GM21576 (cell line): ENCODE measurements at regions not wholly inside any gene's neighbourhood (a gene's known extent, or its start where the extent isn't known, plus 50 kb on each side); places are given as distances from the start of the nearest gene placed in this dataset.
"Not testable (repeated sequence)": the region's sequence is repeated elsewhere in the genome, so short reads cannot be mapped to it uniquely, and the experiment has no call there.

Experiments
- ATAC-seq: cut with Tn5 transposase; IDR thresholded peaks from one replicate; pipeline ENCODE4 v1.9.1; 2021; ENCODE audit warnings: mild to moderate bottlenecking, moderate library complexity; ENCODE audit not compliant: unreplicated experiment

GRCh38 chr2:2586931-2587330 lies 255.9 kb upstream of the MYT1L start:
- ATAC-seq = no peak

- ATAC-seq = no peak
These were observed 255.1 kb upstream of the MYT1L start for GRCh38 chr2:2586068-2586776.

- ATAC-seq = no peak
These were observed 252.0 kb upstream of the MYT1L start for GRCh38 chr2:2582998-2583545.

GRCh38 chr2:2581331-2582159 lies 250.5 kb upstream of the MYT1L start:
- ATAC-seq = no peak

- not testable (repeated sequence) for ATAC-seq
These were observed 249.8 kb upstream of the MYT1L start for GRCh38 chr2:2580841-2581240.

GRCh38 chr2:2580341-2580740 lies 249.3 kb upstream of the MYT1L start:
- no peak for ATAC-seq

- no peak for ATAC-seq
These were observed 248.7 kb upstream of the MYT1L start for GRCh38 chr2:2579814-2580213.

GRCh38 chr2:2577407-2577831 lies 246.3 kb upstream of the MYT1L start:
- no peak for ATAC-seq

- no peak for ATAC-seq
These were observed 244.9 kb upstream of the MYT1L start for GRCh38 chr2:2575870-2576386.

- no peak for ATAC-seq
These were observed 244.1 kb upstream of the MYT1L start for GRCh38 chr2:2575181-2575577.

GRCh38 chr2:2574401-2575180 lies 243.5 kb upstream of the MYT1L start:
- ATAC-seq = no peak

- no peak for ATAC-seq
These were observed 242.7 kb upstream of the MYT1L start for GRCh38 chr2:2573658-2574293.

GRCh38 chr2:2573205-2573604 lies 242.1 kb upstream of the MYT1L start:
- ATAC-seq = no peak

- no peak for ATAC-seq
These were observed 241.5 kb upstream of the MYT1L start for GRCh38 chr2:2572393-2573204.

- no peak for ATAC-seq
These were observed 240.5 kb upstream of the MYT1L start for GRCh38 chr2:2571301-2572150.

- no peak for ATAC-seq
These were observed 239.8 kb upstream of the MYT1L start for GRCh38 chr2:2570871-2571270.

- ATAC-seq = no peak
These were observed 239.3 kb upstream of the MYT1L start for GRCh38 chr2:2570360-2570759.

- ATAC-seq = no peak
These were observed 238.8 kb upstream of the MYT1L start for GRCh38 chr2:2569836-2570235.

GRCh38 chr2:2569306-2569705 lies 238.2 kb upstream of the MYT1L start:
- no peak for ATAC-seq
